AG04449 (cell line): ENCODE measurements at regions not wholly inside any gene's neighbourhood (a gene's known extent, or its start where the extent isn't known, plus 50 kb on each side); places are given as distances from the start of the nearest gene placed in this dataset.
A peak's percentile ranks its signal among the peaks of the same experiment; 100 is the strongest.

Source experiments
- CTCF ChIA-PET: fragments of 350-600 bp; formaldehyde crosslinking; extraction: SDS; loops from one replicate; lab custom pipeline; 2021; ENCODE audit warnings: antibody characterized with exemption; lab: Yijun Ruan, JAX
- POLR2A ChIA-PET: fragments of 400-600, 350-600 bp; formaldehyde crosslinking; extraction: SDS; loops from one replicate; lab custom pipeline; 2020; ENCODE audit warnings: antibody characterized with exemption, inconsistent platforms; lab: Yijun Ruan, JAX
- DNase-seq: peaks from one replicate; pipeline ENCODE4 v3.0.0-alpha.2; 2010; ENCODE audit warnings: low read depth, low spot score
- H3K4me3 ChIP-seq: 2 replicates; pipeline ENCODE4 v1.5.1; 2011; ENCODE audit warnings: low read depth, mild to moderate bottlenecking, control low read depth, low read length
- TF ChIP-seq, protein P1 (sequence below): IDR thresholded peaks from one replicate; pipeline ENCODE4 v1.5.1; 2011; ENCODE audit warnings: mild to moderate bottlenecking, moderate library complexity, low read length, control low read depth, inconsistent platforms; ENCODE audit not compliant: insufficient read depth; ENCODE audit errors: missing control alignments

DNA sequence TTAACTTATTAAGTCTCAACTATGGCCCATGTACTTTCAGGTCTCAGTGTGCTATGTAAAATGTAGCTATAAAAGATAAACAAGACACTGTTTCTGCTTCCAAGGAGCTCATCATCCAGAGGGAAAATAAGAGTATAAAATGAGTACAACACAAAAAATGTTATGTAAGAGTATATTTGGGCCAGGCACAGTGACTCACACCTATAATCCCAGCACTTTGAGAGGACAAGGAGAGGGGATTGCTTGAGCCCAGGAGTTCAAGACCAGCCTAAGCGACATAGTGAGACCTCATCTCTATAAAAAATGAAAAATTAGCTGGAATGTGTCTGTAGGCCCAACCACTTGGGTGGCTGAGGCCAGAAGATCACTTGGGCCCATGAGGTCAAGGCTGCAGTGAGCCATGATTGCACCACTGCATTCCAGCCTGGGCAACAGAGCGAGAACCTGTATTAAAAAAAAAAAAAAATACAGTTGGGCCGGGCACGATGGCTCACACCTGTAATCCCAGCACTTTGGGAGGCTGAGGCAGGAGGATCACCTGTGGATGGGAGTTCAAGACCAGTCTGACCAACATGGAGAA lies 124.0 kb downstream of the EDN1 start:
- DNase-seq, result no peak
- CTCF ChIA-PET, result interaction anchor here (0.7 to 1.8 kb wide), 6 partner anchors 9 to 918 kb away, joined by 3 to 6 read pairs (median 4); partner anchors contain the start of gene EDN1
- TF ChIP-seq, protein P1, sequence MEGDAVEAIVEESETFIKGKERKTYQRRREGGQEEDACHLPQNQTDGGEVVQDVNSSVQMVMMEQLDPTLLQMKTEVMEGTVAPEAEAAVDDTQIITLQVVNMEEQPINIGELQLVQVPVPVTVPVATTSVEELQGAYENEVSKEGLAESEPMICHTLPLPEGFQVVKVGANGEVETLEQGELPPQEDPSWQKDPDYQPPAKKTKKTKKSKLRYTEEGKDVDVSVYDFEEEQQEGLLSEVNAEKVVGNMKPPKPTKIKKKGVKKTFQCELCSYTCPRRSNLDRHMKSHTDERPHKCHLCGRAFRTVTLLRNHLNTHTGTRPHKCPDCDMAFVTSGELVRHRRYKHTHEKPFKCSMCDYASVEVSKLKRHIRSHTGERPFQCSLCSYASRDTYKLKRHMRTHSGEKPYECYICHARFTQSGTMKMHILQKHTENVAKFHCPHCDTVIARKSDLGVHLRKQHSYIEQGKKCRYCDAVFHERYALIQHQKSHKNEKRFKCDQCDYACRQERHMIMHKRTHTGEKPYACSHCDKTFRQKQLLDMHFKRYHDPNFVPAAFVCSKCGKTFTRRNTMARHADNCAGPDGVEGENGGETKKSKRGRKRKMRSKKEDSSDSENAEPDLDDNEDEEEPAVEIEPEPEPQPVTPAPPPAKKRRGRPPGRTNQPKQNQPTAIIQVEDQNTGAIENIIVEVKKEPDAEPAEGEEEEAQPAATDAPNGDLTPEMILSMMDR, result no peak
- H3K4me3 ChIP-seq, result no peak overlapping the region
- POLR2A ChIA-PET, result interaction anchor here (0.6 kb wide), 1 partner anchor 255 kb away, joined by 3 read pairs; no protein-coding TSS in a partner anchor

DNA sequence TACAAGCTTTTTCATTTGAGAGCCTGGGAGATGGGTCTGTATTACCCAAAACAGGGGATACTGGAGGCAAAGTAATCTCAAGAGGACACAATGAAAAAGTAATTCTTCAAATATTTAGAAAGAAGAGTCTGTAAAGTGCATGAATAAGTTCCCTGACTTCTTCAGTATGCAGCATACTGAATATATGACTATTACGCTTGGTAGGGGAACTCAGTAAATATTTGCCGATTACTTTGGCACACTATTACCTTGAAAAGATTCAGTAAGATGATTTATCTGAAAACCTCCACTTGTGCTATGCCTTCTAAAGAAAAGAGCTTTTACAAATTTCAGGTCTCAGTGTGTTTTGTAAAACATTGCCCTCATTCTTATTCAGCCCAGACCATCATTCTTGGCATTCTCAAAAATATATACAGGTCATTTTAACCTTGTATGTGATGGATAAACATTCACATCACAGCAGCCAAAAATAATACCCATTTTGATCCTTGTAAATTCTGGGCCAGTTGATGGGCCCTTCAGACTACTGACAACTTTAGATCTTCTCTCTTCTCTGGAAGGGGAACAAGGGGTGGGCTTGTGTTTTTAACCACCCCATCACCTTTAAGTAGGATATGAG lies 125.9 kb downstream of the EDN1 start:
- CTCF ChIA-PET, result interaction anchor here (1.2 to 1.3 kb wide), 2 partner anchors 13 to 127 kb away, joined by 3 to 4 read pairs; no protein-coding TSS in a partner anchor
- POLR2A ChIA-PET, result no interaction called here
- DNase-seq, result no peak
- TF ChIP-seq, protein P1, result no peak
- H3K4me3 ChIP-seq, result no peak overlapping the region

DNA sequence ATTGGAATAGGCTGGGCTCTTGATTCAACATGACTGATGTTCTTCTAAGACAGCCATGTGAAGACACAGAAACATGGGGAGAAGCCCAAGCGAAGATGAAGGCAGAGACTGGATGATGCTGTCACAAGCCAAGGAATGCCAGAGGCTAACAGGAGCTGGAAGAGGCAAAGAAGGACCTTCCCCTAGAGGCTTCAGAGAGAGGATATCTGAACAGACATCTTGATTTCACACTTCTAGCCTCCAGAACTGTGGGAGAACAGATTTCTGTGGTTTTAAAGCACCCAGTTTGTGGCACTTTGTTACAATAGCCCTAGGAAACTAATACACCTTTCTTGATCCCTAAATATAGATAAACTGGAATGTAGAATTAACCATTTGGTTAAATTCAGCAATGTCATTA lies 127.0 kb downstream of the EDN1 start:
- H3K4me3 ChIP-seq, result no peak overlapping the region
- TF ChIP-seq, protein P1, result no peak
- ChIA-PET CTCF (no interaction called here), POLR2A (no interaction called here)
- no peak for DNase-seq

DNA sequence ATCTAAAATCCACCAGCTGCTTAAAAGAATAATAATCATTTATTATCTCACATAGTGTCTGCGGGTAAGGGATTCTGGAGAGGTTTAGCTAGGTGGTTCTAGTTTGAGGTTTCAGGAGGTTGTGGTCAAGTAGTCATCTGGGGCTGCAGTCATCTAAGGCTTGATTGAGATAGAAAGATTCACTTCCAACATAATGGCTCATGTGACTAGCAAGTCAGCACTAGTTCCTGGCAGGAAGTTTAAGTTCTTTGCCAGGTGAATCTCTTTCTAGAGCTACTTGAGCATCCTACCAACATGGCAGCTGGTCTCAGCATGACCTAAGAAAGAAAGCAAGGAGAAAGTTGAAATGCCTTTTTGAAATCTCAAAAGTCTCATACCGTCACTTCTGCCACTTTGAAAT lies 128.8 kb downstream of the EDN1 start:
- TF ChIP-seq, protein P1, result no peak
- DNase-seq, result no peak
- no peak overlapping the region for H3K4me3 ChIP-seq
- CTCF ChIA-PET, result interaction anchor here (2.5 kb wide), 1 partner anchor 187 kb away, joined by 12 read pairs; no protein-coding TSS in a partner anchor
- POLR2A ChIA-PET, result no interaction called here

DNA sequence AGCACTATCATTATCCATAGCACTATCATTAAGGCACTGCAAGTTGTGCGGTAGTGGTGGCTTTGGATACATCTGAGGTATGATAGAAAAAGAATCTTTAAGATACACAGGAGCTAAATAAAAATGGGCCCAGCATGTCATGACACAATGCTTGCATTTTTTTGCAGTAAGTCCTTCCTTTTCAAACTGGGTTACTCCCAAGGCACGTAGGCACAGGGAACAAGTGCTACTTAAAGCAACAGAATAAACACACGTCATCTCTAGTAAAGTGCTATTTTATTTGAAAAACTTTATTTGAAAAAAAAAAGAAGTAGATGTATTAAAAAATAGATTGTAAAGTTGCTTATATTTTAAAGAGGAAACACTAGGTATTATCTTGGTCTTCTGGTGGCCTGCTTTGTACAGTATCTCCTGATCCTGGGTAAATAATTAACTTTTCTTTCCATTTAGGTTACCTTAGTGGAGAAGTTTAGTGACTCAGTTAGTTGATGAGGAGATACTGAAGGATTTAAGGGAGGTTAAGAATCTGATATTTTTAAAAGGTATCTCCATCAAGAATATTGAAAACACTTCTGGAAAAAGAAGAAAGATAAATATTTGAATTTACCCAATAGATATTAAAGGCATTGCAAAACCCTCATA lies 129.6 kb downstream of the EDN1 start:
- DNase-seq, result no peak
- TF ChIP-seq, protein P1, result no peak
- H3K4me3 ChIP-seq, result no peak overlapping the region
- CTCF ChIA-PET, result interaction anchor here (0.6 to 2.5 kb wide), 3 partner anchors 129 to 186 kb away, joined by 3 to 12 read pairs (median 5); partner anchors contain the start of gene EDN1
- POLR2A ChIA-PET, result no interaction called here

DNA sequence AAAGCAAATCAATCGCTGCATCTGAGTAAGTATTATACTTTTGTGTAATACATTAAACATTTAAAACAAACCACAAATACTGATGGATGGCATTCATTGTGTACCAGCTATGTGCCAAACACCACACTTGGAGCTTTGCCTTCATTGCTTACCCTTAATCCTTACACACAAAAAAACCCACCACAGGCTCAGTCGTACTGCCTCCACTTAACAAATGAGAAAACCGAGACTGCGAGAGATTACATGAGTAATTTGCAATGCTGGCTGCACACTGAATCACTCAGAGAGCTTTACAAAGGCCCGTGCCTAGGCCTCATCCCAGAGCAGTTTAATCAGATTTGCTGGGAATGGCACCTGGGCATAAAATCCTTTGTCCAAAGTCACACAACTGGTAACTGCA lies 130.5 kb downstream of the EDN1 start:
- POLR2A ChIA-PET, result no interaction called here

More for the DNA sequence above, 130.5 kb downstream of the EDN1 start:
- CTCF ChIA-PET, result interaction anchor here (0.6 to 2.5 kb wide), 3 partner anchors 130 to 185 kb away, joined by 3 to 12 read pairs (median 5); partner anchors contain the start of gene EDN1
- no peak overlapping the region for H3K4me3 ChIP-seq
- TF ChIP-seq, protein P1, result no peak
- peak; percentile 36 for DNase-seq
